DND-41 (cell line): ENCODE measurements at regions not wholly inside any gene's neighbourhood (a gene's known extent, or its start where the extent isn't known, plus 50 kb on each side); places are given as distances from the start of the nearest gene placed in this dataset.

ENCODE experiments used
- CTCF ChIP-seq: IDR thresholded peaks from 2 replicates; pipeline ENCODE4 v1.5.1; 2012; ENCODE audit warnings: borderline replicate concordance, low read length, moderate library complexity, mild to moderate bottlenecking; ENCODE audit not compliant: poor library complexity, severe bottlenecking; ENCODE audit errors: extremely low read depth
- EZH2 ChIP-seq: IDR thresholded peaks from 3 replicates; pipeline ENCODE4 v1.6.1; 2012; ENCODE audit warnings: borderline replicate concordance, low read depth, mild to moderate bottlenecking, moderate library complexity, low read length, inconsistent platforms; ENCODE audit not compliant: severe bottlenecking

GRCh38 chr20:39778847-39779604 is 816.9 kb downstream of the DHX35 start:
- no peak for TF ChIP-seq CTCF
- TF ChIP-seq EZH2 = no peak
